SK-N-MC (cell line): ENCODE measurements at regions not wholly inside any gene's neighbourhood (a gene's known extent, or its start where the extent isn't known, plus 50 kb on each side); places are given as distances from the start of the nearest gene placed in this dataset.

Experiments used
- EZH2 ChIP-seq: fragments of 200-600 bp; sonication (generic); IDR thresholded peaks from one replicate; pipeline ENCODE4 v1.6.1; 2017; ENCODE audit warnings: antibody characterized with exemption
- FOXP2 ChIP-seq: optimal IDR thresholded peaks from 2 replicates; pipeline ENCODE3; 2011; ENCODE audit warnings: mild to moderate bottlenecking, moderate library complexity; ENCODE audit not compliant: insufficient read depth; ENCODE audit errors: extremely low read length, control extremely low read depth
- POLR2AphosphoS5 ChIP-seq: IDR thresholded peaks from 2 replicates; pipeline ENCODE4 v1.6.1; 2012; ENCODE audit warnings: mild to moderate bottlenecking, low read depth, low read length, borderline replicate concordance

GRCh38 chr6:167441715-167442206, 116.9 kb downstream of the TTLL2 start:
- TF ChIP-seq POLR2AphosphoS5 (no peak), EZH2 (no peak), FOXP2 (no peak)
